PC-9 (cell line): ENCODE measurements at regions not wholly inside any gene's neighbourhood (a gene's known extent, or its start where the extent isn't known, plus 50 kb on each side); places are given as distances from the start of the nearest gene placed in this dataset.
"Not testable (repeated sequence)": the region's sequence is repeated elsewhere in the genome, so short reads cannot be mapped to it uniquely, and the experiment has no call there.

Source experiments
- BruUV-seq: library from RNA; stranded (reverse); fragments of 400-500 nt; replicated peaks from 2 replicates; lab custom pipeline; 2021; lab: Mats Ljungman, UMichigan
- CTCF ChIA-PET: fragments of 300-600 bp; sonication (Branson Sonifier 250); formaldehyde crosslinking; loops from one replicate; lab custom pipeline; 2022; ENCODE audit warnings: antibody characterized with exemption; lab: Charles Lee
- POLR2A ChIA-PET: fragments of 300-600 bp; sonication (Branson Sonifier 250); formaldehyde crosslinking; loops from one replicate; lab custom pipeline; 2022; ENCODE audit warnings: antibody characterized with exemption; ENCODE audit not compliant: unreplicated experiment; lab: Charles Lee
- DNase-seq, 2 experiments: peaks; one replicate each; pipeline versions ENCODE4 v3.0.0 to v3.0.0-alpha.2; 2015 to 2022; ENCODE audit warnings: mixed read lengths in 1 of 2
- H2AFZ ChIP-seq: fragments of 200-600 bp; sonication (generic); 2 replicates; pipeline ENCODE4 v1.8.1; 2017; ENCODE audit warnings: antibody characterized with exemption
- H3F3A ChIP-seq: fragments of 200-600 bp; sonication (generic); 2 replicates; pipeline ENCODE4 v1.8.1; 2017; ENCODE audit warnings: antibody characterized with exemption, mild to moderate bottlenecking, low read depth; ENCODE audit not compliant: insufficient read depth
- H3K27ac ChIP-seq: fragments of 200-600 bp; sonication (generic); 2 replicates; pipeline ENCODE4 v1.6.1; 2016; ENCODE audit warnings: mixed run types
- H3K27me3 ChIP-seq: fragments of 200-600 bp; sonication (generic); 2 replicates; pipeline ENCODE4 v1.6.1; 2016; ENCODE audit warnings: low read depth, mixed run types; ENCODE audit not compliant: insufficient read depth
- H3K36me3 ChIP-seq: fragments of 200-600 bp; sonication (generic); 2 replicates; pipeline ENCODE4 v1.6.1; 2016; ENCODE audit warnings: low read depth, mixed run types
- H3K4me1 ChIP-seq: fragments of 200-600 bp; sonication (generic); replicated peaks from 2 replicates; pipeline ENCODE4 v1.6.1; 2016; ENCODE audit warnings: mixed run types; ENCODE audit not compliant: insufficient read depth
- H3K4me2 ChIP-seq: fragments of 200-600 bp; sonication (generic); 2 replicates; pipeline ENCODE4 v1.6.1; 2017; ENCODE audit warnings: mixed run types
- H3K4me3 ChIP-seq: fragments of 200-600 bp; sonication (generic); 2 replicates; pipeline ENCODE4 v1.6.1; 2016; ENCODE audit warnings: mixed run types
- H3K79me2 ChIP-seq: fragments of 200-600 bp; sonication (generic); 2 replicates; pipeline ENCODE4 v1.6.1; 2017; ENCODE audit warnings: low read depth, mixed run types
- H3K9me2 ChIP-seq: fragments of 200-600 bp; sonication (generic); 2 replicates; pipeline ENCODE4 v1.8.1; 2017; ENCODE audit warnings: mild to moderate bottlenecking; ENCODE audit not compliant: insufficient read depth
- H3K9me3 ChIP-seq: fragments of 200-600 bp; sonication (generic); 2 replicates; pipeline ENCODE4 v1.8.1; 2016; ENCODE audit warnings: low read depth; ENCODE audit not compliant: insufficient read depth
- H4K20me1 ChIP-seq: fragments of 200-600 bp; sonication (generic); 2 replicates; pipeline ENCODE4 v1.8.1; 2017; ENCODE audit not compliant: insufficient read depth
- CTCF ChIP-seq: fragments of 200-600 bp; sonication (generic); conservative IDR thresholded peaks from 2 replicates; pipeline ENCODE4 v1.6.1; 2017; ENCODE audit warnings: mixed run types, antibody characterized with exemption, mild to moderate bottlenecking, moderate library complexity
- EZH2 ChIP-seq: fragments of 200-600 bp; sonication (generic); IDR thresholded peaks from 2 replicates; pipeline ENCODE4 v1.8.0; 2017; ENCODE audit warnings: antibody characterized with exemption, low read depth
- intact Hi-C: fragments of 100-400 bp; cut with micrococcal nuclease; formaldehyde crosslinking; loops from one replicate; pipeline ENCODE4 v1.10.0; 2022; ENCODE audit not compliant: unreplicated experiment

GRCh38 chrX:17984415-17984814 lies 123.3 kb upstream of the RAI2 start:
- no peak overlapping the region for H3K27ac ChIP-seq
- no peak for TF ChIP-seq EZH2
- ChIA-PET POLR2A (no interaction called here), CTCF (no interaction called here)
- no peaks in the 10 kb centered on the region for H3F3A ChIP-seq
- no peaks in the 10 kb centered on the region for H3K79me2 ChIP-seq
- H3K9me3 ChIP-seq = no peaks in the 10 kb centered on the region
- intact Hi-C loops = no loop called here
- BruUV-seq = no TSS peak
- no peak overlapping the region for H3K4me2 ChIP-seq
- H3K9me2 ChIP-seq = no peaks in the 10 kb centered on the region
- H2AFZ ChIP-seq = no peak overlapping the region
- H3K4me3 ChIP-seq = no peak overlapping the region
- DNase-seq = no peak
- H3K27me3 ChIP-seq = no peaks in the 10 kb centered on the region
- no peaks in the 10 kb centered on the region for H3K36me3 ChIP-seq
- H3K4me1 ChIP-seq = no peaks in the 10 kb centered on the region
- H4K20me1 ChIP-seq = no peaks in the 10 kb centered on the region

- Histone ChIP-seq H3K36me3 (no peaks in the 10 kb centered on the region), H3K27ac (no peak overlapping the region), H3K4me1 (no peaks in the 10 kb centered on the region), H3K79me2 (no peaks in the 10 kb centered on the region), H3K9me3 (no peaks in the 10 kb centered on the region), H3K9me2 (no peaks in the 10 kb centered on the region), H4K20me1 (no peaks in the 10 kb centered on the region), H3K27me3 (no peaks in the 10 kb centered on the region), H2AFZ (no peak overlapping the region), H3F3A (no peaks in the 10 kb centered on the region), H3K4me2 (no peak overlapping the region), H3K4me3 (no peak overlapping the region)
- BruUV-seq = no TSS peak
- intact Hi-C loops = no loop called here
- no peak for TF ChIP-seq CTCF
- no peak for TF ChIP-seq EZH2
- no peak for DNase-seq
- ChIA-PET POLR2A (no interaction called here), CTCF (no interaction called here)
These were observed 122.3 kb upstream of the RAI2 start for GRCh38 chrX:17983389-17983788.

GRCh38 chrX:17977696-17978095 lies 116.6 kb upstream of the RAI2 start:
- Histone ChIP-seq H3K36me3 (no peaks in the 10 kb centered on the region), H3K9me3 (no peaks in the 10 kb centered on the region), H3K27me3 (peaks cover 4% of the 10 kb centered on the region; the same call in 1 of the 2 replicates), H4K20me1 (no peaks in the 10 kb centered on the region), H3K9me2 (no peaks in the 10 kb centered on the region), H3K4me2 (no peak overlapping the region), H2AFZ (no peak overlapping the region), H3F3A (no peaks in the 10 kb centered on the region), H3K79me2 (no peaks in the 10 kb centered on the region), H3K4me3 (no peak overlapping the region), H3K4me1 (no peaks in the 10 kb centered on the region), H3K27ac (no peak overlapping the region)
- ChIA-PET POLR2A (no interaction called here), CTCF (no interaction called here)
- no peak for TF ChIP-seq CTCF
- no peak for TF ChIP-seq EZH2
- intact Hi-C loops = no loop called here
- BruUV-seq = no TSS peak
- DNase-seq = no peak

GRCh38 chrX:17976955-17977354 lies 115.9 kb upstream of the RAI2 start:
- intact Hi-C loops = no loop called here
- H3K4me1 ChIP-seq = no peaks in the 10 kb centered on the region
- H3K36me3 ChIP-seq = no peaks in the 10 kb centered on the region
- no peaks in the 10 kb centered on the region for H3K79me2 ChIP-seq
- ChIA-PET POLR2A (no interaction called here), CTCF (no interaction called here)
- H3K9me3 ChIP-seq = no peaks in the 10 kb centered on the region
- no peak for TF ChIP-seq CTCF
- no peak for TF ChIP-seq EZH2
- no peaks in the 10 kb centered on the region for H4K20me1 ChIP-seq
- H3K9me2 ChIP-seq = no peaks in the 10 kb centered on the region
- no peak overlapping the region for H3K27ac ChIP-seq
- no peak overlapping the region for H3K4me2 ChIP-seq
- H3F3A ChIP-seq = no peaks in the 10 kb centered on the region
- no peak for DNase-seq
- H3K27me3 ChIP-seq = peaks cover 4% of the 10 kb centered on the region; the same call in 1 of the 2 replicates
- no peak overlapping the region for H2AFZ ChIP-seq
- BruUV-seq = no TSS peak
- H3K4me3 ChIP-seq = no peak overlapping the region

- H3K36me3 ChIP-seq, H3K9me2 ChIP-seq, H4K20me1 ChIP-seq, intact Hi-C loops, H3K4me2 ChIP-seq, CTCF ChIA-PET, H3K27me3 ChIP-seq, DNase-seq, POLR2A ChIA-PET, H3K4me1 ChIP-seq, H2AFZ ChIP-seq, H3K79me2 ChIP-seq, H3F3A ChIP-seq, H3K9me3 ChIP-seq, H3K4me3 ChIP-seq, BruUV-seq, H3K27ac ChIP-seq: not testable (repeated sequence)
These were observed 114.3 kb upstream of the RAI2 start for GRCh38 chrX:17975349-17975748.
